ENCODE measurements at regions not wholly inside any gene's neighbourhood (a gene's known extent, or its start where the extent isn't known, plus 50 kb on each side); places are given as distances from the start of the nearest gene placed in this dataset.

DNA sequence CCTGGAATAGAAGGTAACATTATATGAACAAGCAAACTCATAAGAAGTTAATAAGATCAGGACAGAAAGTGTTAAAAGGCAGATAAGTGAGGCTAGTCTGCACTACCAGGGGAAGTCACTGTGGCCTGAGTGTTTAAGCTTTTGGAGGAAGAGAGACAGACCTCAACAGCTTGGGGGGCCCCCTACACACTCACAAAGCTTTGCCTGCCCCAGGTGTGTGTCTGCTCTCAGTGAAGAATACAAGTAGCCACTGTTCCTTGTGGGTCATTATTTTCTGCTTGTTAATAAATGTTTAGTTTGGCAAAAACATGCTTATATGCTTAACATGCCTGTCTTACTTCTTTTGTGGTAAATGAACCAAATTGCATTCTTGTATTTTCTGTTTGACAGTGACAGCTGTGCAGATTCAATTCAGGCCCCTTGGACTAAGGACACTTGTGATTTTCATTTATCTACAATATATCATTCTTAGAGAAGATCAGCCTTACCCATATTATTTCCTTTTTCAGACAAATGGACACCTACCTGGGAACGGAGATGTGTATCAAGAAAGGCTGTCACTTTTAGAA lies 50.7 kb upstream of the C12orf71 start:
- Histone ChIP-seq H3K79me2 (ENCODE audit: insufficient read depth, low read length) (no peaks in the 10 kb centered on the region), H3K36me3 (replicated peaks in 1 of 2; ENCODE audit: control insufficient read depth in 1 of 2, insufficient read depth in 2 of 2, low read length in 2 of 2) (no peaks in the 10 kb centered on the region), H3K9ac (ENCODE audit: insufficient read depth, low read depth, low read length) (no peak overlapping the region), H3K27me3 (ENCODE audit: control insufficient read depth in 1 of 2, insufficient read depth in 2 of 2, low read length in 2 of 2) (no peaks in the 10 kb centered on the region), H4K20me1 (ENCODE audit: insufficient read depth, low read length) (no peaks in the 10 kb centered on the region), H3K4me3 (replicated peaks in 1 of 3; ENCODE audit: insufficient read depth in 1 of 3, low read depth in 2 of 3, low read length in 3 of 3) (no peak overlapping the region), H3K9me3 (ENCODE audit: low read length) (no peaks in the 10 kb centered on the region), H3K4me1 (ENCODE audit: insufficient read depth, low read length) (no peaks in the 10 kb centered on the region), H2AFZ (ENCODE audit: low read length) (no peak overlapping the region), H3K27ac (ENCODE audit: extremely low read length, insufficient read depth, low read length) (no peak overlapping the region), H3K4me2 (ENCODE audit: low read depth, low read length) (no peak overlapping the region)
- POLR2A ChIA-PET: no interaction called here
- DNase-seq (ENCODE audit: low spot score) (no peak), FAIRE-seq (no peak), ATAC-seq (no peak)
- CTCF ChIA-PET (ENCODE audit: low intra/inter-chr PET ratio, low total read pairs): no interaction called here
- WGBS (ENCODE audit: low lambda C conversion rate): 11% methylated on average over 1 of the region's 1 CpG
- no TSS peak for BruUV-seq (replicated peaks)
- TF ChIP-seq FIP1L1 (IDR thresholded peaks at IDR 0.05; ENCODE audit: borderline replicate concordance, insufficient read depth, low read depth, low read length) (no peak), THYN1 (CRISPR knock-in tag; IDR thresholded peaks at IDR 0.05; ENCODE audit: borderline replicate concordance, low read depth) (no peak), ZFX (CRISPR knock-in tag; IDR thresholded peaks at IDR 0.05; ENCODE audit: low read depth) (no peak), FOSL2 (CRISPR knock-in tag; IDR thresholded peaks at IDR 0.05) (no peak), ZSCAN25 (CRISPR knock-in tag; IDR thresholded peaks at IDR 0.05) (no peak), ZNF34 (CRISPR knock-in tag; IDR thresholded peaks at IDR 0.05; ENCODE audit: borderline replicate concordance) (no peak), MAX (IDR thresholded peaks at IDR 0.05) (no peak), ZNF546 (CRISPR knock-in tag; conservative IDR thresholded peaks at IDR 0.05) (no peak), RXRA (CRISPR knock-in tag; IDR thresholded peaks at IDR 0.05) (no peak), ZBTB49 (CRISPR knock-in tag; IDR thresholded peaks at IDR 0.05; ENCODE audit: borderline replicate concordance) (no peak)
- TF ChIP-seq, protein P1, sequence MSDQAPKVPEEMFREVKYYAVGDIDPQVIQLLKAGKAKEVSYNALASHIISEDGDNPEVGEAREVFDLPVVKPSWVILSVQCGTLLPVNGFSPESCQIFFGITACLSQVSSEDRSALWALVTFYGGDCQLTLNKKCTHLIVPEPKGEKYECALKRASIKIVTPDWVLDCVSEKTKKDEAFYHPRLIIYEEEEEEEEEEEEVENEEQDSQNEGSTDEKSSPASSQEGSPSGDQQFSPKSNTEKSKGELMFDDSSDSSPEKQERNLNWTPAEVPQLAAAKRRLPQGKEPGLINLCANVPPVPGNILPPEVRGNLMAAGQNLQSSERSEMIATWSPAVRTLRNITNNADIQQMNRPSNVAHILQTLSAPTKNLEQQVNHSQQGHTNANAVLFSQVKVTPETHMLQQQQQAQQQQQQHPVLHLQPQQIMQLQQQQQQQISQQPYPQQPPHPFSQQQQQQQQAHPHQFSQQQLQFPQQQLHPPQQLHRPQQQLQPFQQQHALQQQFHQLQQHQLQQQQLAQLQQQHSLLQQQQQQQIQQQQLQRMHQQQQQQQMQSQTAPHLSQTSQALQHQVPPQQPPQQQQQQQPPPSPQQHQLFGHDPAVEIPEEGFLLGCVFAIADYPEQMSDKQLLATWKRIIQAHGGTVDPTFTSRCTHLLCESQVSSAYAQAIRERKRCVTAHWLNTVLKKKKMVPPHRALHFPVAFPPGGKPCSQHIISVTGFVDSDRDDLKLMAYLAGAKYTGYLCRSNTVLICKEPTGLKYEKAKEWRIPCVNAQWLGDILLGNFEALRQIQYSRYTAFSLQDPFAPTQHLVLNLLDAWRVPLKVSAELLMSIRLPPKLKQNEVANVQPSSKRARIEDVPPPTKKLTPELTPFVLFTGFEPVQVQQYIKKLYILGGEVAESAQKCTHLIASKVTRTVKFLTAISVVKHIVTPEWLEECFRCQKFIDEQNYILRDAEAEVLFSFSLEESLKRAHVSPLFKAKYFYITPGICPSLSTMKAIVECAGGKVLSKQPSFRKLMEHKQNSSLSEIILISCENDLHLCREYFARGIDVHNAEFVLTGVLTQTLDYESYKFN (CRISPR knock-in tag; conservative IDR thresholded peaks at IDR 0.05): no peak
- TF ChIP-seq, protein P2, sequence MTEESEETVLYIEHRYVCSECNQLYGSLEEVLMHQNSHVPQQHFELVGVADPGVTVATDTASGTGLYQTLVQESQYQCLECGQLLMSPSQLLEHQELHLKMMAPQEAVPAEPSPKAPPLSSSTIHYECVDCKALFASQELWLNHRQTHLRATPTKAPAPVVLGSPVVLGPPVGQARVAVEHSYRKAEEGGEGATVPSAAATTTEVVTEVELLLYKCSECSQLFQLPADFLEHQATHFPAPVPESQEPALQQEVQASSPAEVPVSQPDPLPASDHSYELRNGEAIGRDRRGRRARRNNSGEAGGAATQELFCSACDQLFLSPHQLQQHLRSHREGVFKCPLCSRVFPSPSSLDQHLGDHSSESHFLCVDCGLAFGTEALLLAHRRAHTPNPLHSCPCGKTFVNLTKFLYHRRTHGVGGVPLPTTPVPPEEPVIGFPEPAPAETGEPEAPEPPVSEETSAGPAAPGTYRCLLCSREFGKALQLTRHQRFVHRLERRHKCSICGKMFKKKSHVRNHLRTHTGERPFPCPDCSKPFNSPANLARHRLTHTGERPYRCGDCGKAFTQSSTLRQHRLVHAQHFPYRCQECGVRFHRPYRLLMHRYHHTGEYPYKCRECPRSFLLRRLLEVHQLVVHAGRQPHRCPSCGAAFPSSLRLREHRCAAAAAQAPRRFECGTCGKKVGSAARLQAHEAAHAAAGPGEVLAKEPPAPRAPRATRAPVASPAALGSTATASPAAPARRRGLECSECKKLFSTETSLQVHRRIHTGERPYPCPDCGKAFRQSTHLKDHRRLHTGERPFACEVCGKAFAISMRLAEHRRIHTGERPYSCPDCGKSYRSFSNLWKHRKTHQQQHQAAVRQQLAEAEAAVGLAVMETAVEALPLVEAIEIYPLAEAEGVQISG (CRISPR knock-in tag; IDR thresholded peaks at IDR 0.05): no peak
- in situ Hi-C loops (cut with HindIII; ENCODE audit: extremely low pct_ligation_motif_present, low pct_unique_long_range_greater_than_20kb) (no loop called here), intact Hi-C loops (cut with micrococcal nuclease; ENCODE audit: unreplicated experiment) (no loop called here)
